GM23338 (cell line): ENCODE measurements at regions not wholly inside any gene's neighbourhood (a gene's known extent, or its start where the extent isn't known, plus 50 kb on each side); places are given as distances from the start of the nearest gene placed in this dataset.

Experiments used
- ATAC-seq: fragments of 200-7000 bp; cut with Tn5 transposase; 3 replicates; pipeline ENCODE4 v1.9.1; 2020
- DNase-seq: peaks from one replicate; pipeline ENCODE4 v3.0.0-alpha.2; 2015; ENCODE audit warnings: low spot score
- H2AFZ ChIP-seq: fragments of 200-600 bp; sonication (generic); 2 replicates; pipeline ENCODE4 v1.8.0; 2016; ENCODE audit warnings: antibody characterized with exemption, mild to moderate bottlenecking, moderate library complexity
- H3F3A ChIP-seq: fragments of 200-600 bp; sonication (generic); replicated peaks from 2 replicates; pipeline ENCODE4 v1.8.0; 2017; ENCODE audit warnings: antibody characterized with exemption, mixed run types, low read depth
- H3K27ac ChIP-seq: fragments of 200-600 bp; sonication (generic); 2 replicates; pipeline ENCODE4 v1.6.1; 2016; ENCODE audit warnings: low read depth
- H3K27me3 ChIP-seq: fragments of 200-600 bp; sonication (generic); 2 replicates; pipeline ENCODE4 v1.8.0; 2016; ENCODE audit warnings: mild to moderate bottlenecking, mixed run types, moderate library complexity; ENCODE audit not compliant: insufficient read depth
- H3K36me3 ChIP-seq: fragments of 200-600 bp; sonication (generic); 2 replicates; pipeline ENCODE4 v1.8.0; 2016; ENCODE audit warnings: mild to moderate bottlenecking; ENCODE audit not compliant: insufficient read depth
- H3K4me1 ChIP-seq: fragments of 200-600 bp; sonication (generic); 2 replicates; pipeline ENCODE4 v1.8.0; 2016; ENCODE audit warnings: mild to moderate bottlenecking, moderate library complexity; ENCODE audit not compliant: insufficient read depth
- H3K4me2 ChIP-seq: fragments of 200-600 bp; sonication (generic); 2 replicates; pipeline ENCODE4 v1.7.1; 2017; ENCODE audit warnings: mixed run types
- H3K4me3 ChIP-seq: fragments of 200-600 bp; sonication (generic); 2 replicates; pipeline ENCODE4 v1.6.1; 2016; ENCODE audit warnings: mixed run types
- H3K79me2 ChIP-seq: fragments of 200-600 bp; sonication (generic); replicated peaks from 2 replicates; pipeline ENCODE4 v1.8.0; 2017; ENCODE audit warnings: mild to moderate bottlenecking; ENCODE audit not compliant: insufficient read depth
- H3K9me2 ChIP-seq: fragments of 200-600 bp; sonication (generic); 2 replicates; pipeline ENCODE4 v1.8.0; 2017; ENCODE audit not compliant: insufficient read depth
- H4K20me1 ChIP-seq: fragments of 200-600 bp; sonication (generic); replicated peaks from 2 replicates; pipeline ENCODE4 v1.8.0; 2017; ENCODE audit warnings: mild to moderate bottlenecking; ENCODE audit not compliant: insufficient read depth
- H3K27ac Mint-ChIP-seq: 2 replicates; pipeline ENCODE4 v1.8.0; 2020; ENCODE audit warnings: inconsistent platforms, mild to moderate bottlenecking, moderate library complexity, mixed read lengths
- H3K27me3 Mint-ChIP-seq: 3 replicates; pipeline ENCODE4 v1.8.0; 2022; ENCODE audit warnings: low read depth, mild to moderate bottlenecking, moderate library complexity, mixed read lengths, inconsistent platforms; ENCODE audit not compliant: insufficient read depth, poor library complexity
- H3K36me3 Mint-ChIP-seq: 3 replicates; pipeline ENCODE4 v1.8.0; 2021; ENCODE audit warnings: low read depth, mild to moderate bottlenecking, inconsistent platforms, moderate library complexity, mixed read lengths
- H3K4me1 Mint-ChIP-seq: 3 replicates; pipeline ENCODE4 v1.8.0; 2020; ENCODE audit warnings: mild to moderate bottlenecking, inconsistent platforms, mixed read lengths
- H3K4me3 Mint-ChIP-seq: 3 replicates; pipeline ENCODE4 v1.8.0; 2021; ENCODE audit warnings: moderate library complexity, mild to moderate bottlenecking, inconsistent platforms, mixed read lengths
- H3K9me3 Mint-ChIP-seq: 3 replicates; pipeline ENCODE4 v1.8.0; 2020; ENCODE audit warnings: moderate library complexity, mild to moderate bottlenecking, inconsistent platforms, mixed read lengths
- EZH2 ChIP-seq: fragments of 200-600 bp; sonication (generic); IDR thresholded peaks from one replicate; pipeline ENCODE4 v1.8.0; 2017; ENCODE audit warnings: antibody characterized with exemption, mild to moderate bottlenecking, low read depth; ENCODE audit not compliant: unreplicated experiment
- JUNB ChIP-seq: IDR thresholded peaks from one replicate; pipeline ENCODE4 v1.6.1; 2016; ENCODE audit warnings: antibody characterized with exemption; ENCODE audit not compliant: unreplicated experiment
- POLR2AphosphoS5 ChIP-seq: IDR thresholded peaks from 2 replicates; pipeline ENCODE4 v1.6.1; 2016; ENCODE audit warnings: antibody characterized with exemption, low read depth
- STAT1 ChIP-seq: IDR thresholded peaks from one replicate; pipeline ENCODE4 v1.6.1; 2016; ENCODE audit warnings: antibody characterized with exemption; ENCODE audit not compliant: unreplicated experiment
- ZNF114 ChIP-seq: fragments of 250-450 bp; sonication (Bioruptor Pico); IDR thresholded peaks from 2 replicates; pipeline ENCODE4 v1.5.0; 2020; ENCODE audit warnings: mild to moderate bottlenecking, moderate library complexity
- ZNF331 ChIP-seq: fragments of 250-450 bp; sonication (Bioruptor Pico); IDR thresholded peaks from 2 replicates; pipeline ENCODE4 v1.5.0; 2020; ENCODE audit warnings: low read depth, mild to moderate bottlenecking, moderate library complexity
- TF ChIP-seq, protein P1 (sequence below): IDR thresholded peaks from one replicate; pipeline ENCODE4 v1.6.1; 2018; ENCODE audit warnings: antibody characterized with exemption; ENCODE audit not compliant: unreplicated experiment
- TF ChIP-seq, protein P2 (sequence below): fragments of 250-450 bp; sonication (Bioruptor Pico); IDR thresholded peaks from 2 replicates; pipeline ENCODE4 v1.5.0; 2020; ENCODE audit warnings: mild to moderate bottlenecking, moderate library complexity
- TF ChIP-seq, protein P3 (sequence below), 2 experiments: fragments of 200-600 bp in 1 of 2; sonication (generic) in 1 of 2; conservative IDR thresholded peaks; 2 replicates each; pipeline versions ENCODE4 v1.5.1 to v1.6.1; 2016 to 2017; ENCODE audit warnings: antibody characterized with exemption in 2 of 2, low read depth in 2 of 2, mild to moderate bottlenecking in 2 of 2, moderate library complexity in 1 of 2

DNA sequence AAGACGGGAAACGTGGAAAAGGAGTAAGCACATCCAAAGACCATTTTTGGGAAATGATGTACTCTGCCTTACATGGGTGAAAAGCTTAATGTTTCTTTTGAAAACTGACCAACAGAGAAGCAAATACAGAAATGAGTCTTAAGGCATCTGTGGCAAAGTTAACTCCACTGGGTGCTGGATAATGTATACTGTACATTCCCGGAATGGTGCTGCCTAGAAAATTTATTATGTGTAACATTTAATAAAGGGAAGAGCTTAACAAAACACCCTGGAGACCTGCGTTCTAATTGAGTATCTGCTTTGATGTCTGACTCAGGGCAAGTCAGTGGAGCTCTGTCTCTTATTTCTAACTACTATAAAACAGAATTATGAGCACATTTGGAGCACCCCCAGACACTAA, 230.2 kb downstream of the MID1 start (continued):
- TF ChIP-seq, protein P1, sequence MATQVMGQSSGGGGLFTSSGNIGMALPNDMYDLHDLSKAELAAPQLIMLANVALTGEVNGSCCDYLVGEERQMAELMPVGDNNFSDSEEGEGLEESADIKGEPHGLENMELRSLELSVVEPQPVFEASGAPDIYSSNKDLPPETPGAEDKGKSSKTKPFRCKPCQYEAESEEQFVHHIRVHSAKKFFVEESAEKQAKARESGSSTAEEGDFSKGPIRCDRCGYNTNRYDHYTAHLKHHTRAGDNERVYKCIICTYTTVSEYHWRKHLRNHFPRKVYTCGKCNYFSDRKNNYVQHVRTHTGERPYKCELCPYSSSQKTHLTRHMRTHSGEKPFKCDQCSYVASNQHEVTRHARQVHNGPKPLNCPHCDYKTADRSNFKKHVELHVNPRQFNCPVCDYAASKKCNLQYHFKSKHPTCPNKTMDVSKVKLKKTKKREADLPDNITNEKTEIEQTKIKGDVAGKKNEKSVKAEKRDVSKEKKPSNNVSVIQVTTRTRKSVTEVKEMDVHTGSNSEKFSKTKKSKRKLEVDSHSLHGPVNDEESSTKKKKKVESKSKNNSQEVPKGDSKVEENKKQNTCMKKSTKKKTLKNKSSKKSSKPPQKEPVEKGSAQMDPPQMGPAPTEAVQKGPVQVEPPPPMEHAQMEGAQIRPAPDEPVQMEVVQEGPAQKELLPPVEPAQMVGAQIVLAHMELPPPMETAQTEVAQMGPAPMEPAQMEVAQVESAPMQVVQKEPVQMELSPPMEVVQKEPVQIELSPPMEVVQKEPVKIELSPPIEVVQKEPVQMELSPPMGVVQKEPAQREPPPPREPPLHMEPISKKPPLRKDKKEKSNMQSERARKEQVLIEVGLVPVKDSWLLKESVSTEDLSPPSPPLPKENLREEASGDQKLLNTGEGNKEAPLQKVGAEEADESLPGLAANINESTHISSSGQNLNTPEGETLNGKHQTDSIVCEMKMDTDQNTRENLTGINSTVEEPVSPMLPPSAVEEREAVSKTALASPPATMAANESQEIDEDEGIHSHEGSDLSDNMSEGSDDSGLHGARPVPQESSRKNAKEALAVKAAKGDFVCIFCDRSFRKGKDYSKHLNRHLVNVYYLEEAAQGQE: no peak

DNA sequence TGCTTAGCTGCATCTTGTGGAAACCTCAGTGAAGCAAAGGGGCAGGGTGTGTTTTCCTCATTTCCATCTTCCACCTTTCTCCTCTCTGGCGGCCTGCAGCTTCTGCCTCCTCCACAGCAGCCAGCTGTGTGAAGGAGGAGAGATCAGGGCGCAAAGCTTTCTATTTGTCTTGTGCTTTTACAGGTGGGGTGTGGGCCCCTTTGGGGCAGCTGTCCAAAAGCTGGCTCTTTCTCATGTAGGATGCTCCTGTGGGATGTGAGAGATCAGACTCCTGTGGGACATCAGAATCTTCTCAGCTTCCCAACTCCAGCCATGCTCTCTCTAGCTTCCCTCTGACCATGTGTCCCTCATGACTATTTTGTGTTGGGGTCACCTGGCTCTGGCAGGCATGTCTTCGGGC, 227.1 kb downstream of the MID1 start:
- H3K4me3 Mint-ChIP-seq: no peak overlapping the region
- Histone ChIP-seq H3K27me3 (no peaks in the 10 kb centered on the region), H3K4me1 (no peaks in the 10 kb centered on the region), H3K27ac (no peak overlapping the region), H3K36me3 (no peaks in the 10 kb centered on the region), H3K4me3 (no peak overlapping the region), H3K79me2 (no peaks in the 10 kb centered on the region), H3F3A (no peaks in the 10 kb centered on the region), H3K4me2 (no peak overlapping the region), H4K20me1 (no peaks in the 10 kb centered on the region), H2AFZ (no peak overlapping the region), H3K9me2 (no peaks in the 10 kb centered on the region)
- ATAC-seq (no peak), DNase-seq (no peak)
- no peaks in the 10 kb centered on the region for H3K9me3 Mint-ChIP-seq
- no peaks in the 10 kb centered on the region for H3K36me3 Mint-ChIP-seq
- no peak overlapping the region for H3K27ac Mint-ChIP-seq
- H3K27me3 Mint-ChIP-seq: peaks cover 3% of the 10 kb centered on the region
- H3K4me1 Mint-ChIP-seq: peaks cover 13% of the 10 kb centered on the region
- TF ChIP-seq, protein P1: no peak
- TF ChIP-seq ZNF114 (CRISPR knock-in tag) (no peak), JUNB (no peak), ZNF331 (no peak), STAT1 (no peak), EZH2 (no peak), POLR2AphosphoS5 (no peak)
- TF ChIP-seq, protein P2, sequence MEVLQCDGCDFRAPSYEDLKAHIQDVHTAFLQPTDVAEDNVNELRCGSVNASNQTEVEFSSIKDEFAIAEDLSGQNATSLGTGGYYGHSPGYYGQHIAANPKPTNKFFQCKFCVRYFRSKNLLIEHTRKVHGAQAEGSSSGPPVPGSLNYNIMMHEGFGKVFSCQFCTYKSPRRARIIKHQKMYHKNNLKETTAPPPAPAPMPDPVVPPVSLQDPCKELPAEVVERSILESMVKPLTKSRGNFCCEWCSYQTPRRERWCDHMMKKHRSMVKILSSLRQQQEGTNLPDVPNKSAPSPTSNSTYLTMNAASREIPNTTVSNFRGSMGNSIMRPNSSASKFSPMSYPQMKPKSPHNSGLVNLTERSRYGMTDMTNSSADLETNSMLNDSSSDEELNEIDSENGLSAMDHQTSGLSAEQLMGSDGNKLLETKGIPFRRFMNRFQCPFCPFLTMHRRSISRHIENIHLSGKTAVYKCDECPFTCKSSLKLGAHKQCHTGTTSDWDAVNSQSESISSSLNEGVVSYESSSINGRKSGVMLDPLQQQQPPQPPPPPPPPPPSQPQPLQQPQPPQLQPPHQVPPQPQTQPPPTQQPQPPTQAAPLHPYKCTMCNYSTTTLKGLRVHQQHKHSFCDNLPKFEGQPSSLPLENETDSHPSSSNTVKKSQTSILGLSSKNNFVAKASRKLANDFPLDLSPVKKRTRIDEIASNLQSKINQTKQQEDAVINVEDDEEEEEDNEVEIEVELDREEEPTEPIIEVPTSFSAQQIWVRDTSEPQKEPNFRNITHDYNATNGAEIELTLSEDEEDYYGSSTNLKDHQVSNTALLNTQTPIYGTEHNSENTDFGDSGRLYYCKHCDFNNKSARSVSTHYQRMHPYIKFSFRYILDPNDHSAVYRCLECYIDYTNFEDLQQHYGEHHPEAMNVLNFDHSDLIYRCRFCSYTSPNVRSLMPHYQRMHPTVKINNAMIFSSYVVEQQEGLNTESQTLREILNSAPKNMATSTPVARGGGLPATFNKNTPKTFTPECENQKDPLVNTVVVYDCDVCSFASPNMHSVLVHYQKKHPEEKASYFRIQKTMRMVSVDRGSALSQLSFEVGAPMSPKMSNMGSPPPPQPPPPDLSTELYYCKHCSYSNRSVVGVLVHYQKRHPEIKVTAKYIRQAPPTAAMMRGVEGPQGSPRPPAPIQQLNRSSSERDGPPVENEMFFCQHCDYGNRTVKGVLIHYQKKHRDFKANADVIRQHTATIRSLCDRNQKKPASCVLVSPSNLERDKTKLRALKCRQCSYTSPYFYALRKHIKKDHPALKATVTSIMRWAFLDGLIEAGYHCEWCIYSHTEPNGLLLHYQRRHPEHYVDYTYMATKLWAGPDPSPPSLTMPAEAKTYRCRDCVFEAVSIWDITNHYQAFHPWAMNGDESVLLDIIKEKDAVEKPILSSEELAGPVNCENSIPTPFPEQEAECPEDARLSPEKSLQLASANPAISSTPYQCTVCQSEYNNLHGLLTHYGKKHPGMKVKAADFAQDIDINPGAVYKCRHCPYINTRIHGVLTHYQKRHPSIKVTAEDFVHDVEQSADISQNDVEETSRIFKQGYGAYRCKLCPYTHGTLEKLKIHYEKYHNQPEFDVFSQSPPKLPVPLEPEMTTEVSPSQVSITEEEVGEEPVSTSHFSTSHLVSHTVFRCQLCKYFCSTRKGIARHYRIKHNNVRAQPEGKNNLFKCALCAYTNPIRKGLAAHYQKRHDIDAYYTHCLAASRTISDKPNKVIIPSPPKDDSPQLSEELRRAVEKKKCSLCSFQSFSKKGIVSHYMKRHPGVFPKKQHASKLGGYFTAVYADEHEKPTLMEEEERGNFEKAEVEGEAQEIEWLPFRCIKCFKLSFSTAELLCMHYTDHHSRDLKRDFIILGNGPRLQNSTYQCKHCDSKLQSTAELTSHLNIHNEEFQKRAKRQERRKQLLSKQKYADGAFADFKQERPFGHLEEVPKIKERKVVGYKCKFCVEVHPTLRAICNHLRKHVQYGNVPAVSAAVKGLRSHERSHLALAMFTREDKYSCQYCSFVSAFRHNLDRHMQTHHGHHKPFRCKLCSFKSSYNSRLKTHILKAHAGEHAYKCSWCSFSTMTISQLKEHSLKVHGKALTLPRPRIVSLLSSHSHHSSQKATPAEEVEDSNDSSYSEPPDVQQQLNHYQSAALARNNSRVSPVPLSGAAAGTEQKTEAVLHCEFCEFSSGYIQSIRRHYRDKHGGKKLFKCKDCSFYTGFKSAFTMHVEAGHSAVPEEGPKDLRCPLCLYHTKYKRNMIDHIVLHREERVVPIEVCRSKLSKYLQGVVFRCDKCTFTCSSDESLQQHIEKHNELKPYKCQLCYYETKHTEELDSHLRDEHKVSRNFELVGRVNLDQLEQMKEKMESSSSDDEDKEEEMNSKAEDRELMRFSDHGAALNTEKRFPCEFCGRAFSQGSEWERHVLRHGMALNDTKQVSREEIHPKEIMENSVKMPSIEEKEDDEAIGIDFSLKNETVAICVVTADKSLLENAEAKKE (CRISPR knock-in tag): no peak
- TF ChIP-seq, protein P3, sequence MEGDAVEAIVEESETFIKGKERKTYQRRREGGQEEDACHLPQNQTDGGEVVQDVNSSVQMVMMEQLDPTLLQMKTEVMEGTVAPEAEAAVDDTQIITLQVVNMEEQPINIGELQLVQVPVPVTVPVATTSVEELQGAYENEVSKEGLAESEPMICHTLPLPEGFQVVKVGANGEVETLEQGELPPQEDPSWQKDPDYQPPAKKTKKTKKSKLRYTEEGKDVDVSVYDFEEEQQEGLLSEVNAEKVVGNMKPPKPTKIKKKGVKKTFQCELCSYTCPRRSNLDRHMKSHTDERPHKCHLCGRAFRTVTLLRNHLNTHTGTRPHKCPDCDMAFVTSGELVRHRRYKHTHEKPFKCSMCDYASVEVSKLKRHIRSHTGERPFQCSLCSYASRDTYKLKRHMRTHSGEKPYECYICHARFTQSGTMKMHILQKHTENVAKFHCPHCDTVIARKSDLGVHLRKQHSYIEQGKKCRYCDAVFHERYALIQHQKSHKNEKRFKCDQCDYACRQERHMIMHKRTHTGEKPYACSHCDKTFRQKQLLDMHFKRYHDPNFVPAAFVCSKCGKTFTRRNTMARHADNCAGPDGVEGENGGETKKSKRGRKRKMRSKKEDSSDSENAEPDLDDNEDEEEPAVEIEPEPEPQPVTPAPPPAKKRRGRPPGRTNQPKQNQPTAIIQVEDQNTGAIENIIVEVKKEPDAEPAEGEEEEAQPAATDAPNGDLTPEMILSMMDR (conservative IDR thresholded peaks at IDR 0.05; ENCODE audit: low read depth in 2 of 2): no peak
